ENCODE measurements at regions not wholly inside any gene's neighbourhood (a gene's known extent, or its start where the extent isn't known, plus 50 kb on each side); places are given as distances from the start of the nearest gene placed in this dataset.
A peak's percentile ranks its signal among the peaks of the same experiment; 100 is the strongest.

- Histone ChIP-seq H3K9me3 (ENCODE audit: control insufficient read depth, insufficient read depth, low read depth, low read length) (no peaks in the 10 kb centered on the region), H3K27me3 (ENCODE audit: control insufficient read depth, insufficient read depth, low read length) (no peaks in the 10 kb centered on the region), H3K36me3 (ENCODE audit: control insufficient read depth, insufficient read depth, low read length) (no peaks in the 10 kb centered on the region), H4K20me1 (ENCODE audit: control insufficient read depth, extremely low read depth, insufficient read depth, low read length) (no peaks in the 10 kb centered on the region), H3K27ac (ENCODE audit: insufficient read depth, low read length) (no peak overlapping the region), H3K4me3 (replicated peaks in 1 of 4; ENCODE audit: control extremely low read depth in 1 of 4, insufficient read depth in 1 of 4, low read depth in 3 of 4, low read length in 4 of 4) (no peak overlapping the region), H2AFZ (ENCODE audit: low read length) (no peak overlapping the region), H3K4me1 (ENCODE audit: control insufficient read depth, extremely low read depth, insufficient read depth, low read length) (peaks cover 2% of the 10 kb centered on the region), H3K9ac (ENCODE audit: insufficient read depth, low read length) (no peak overlapping the region), H3K79me2 (ENCODE audit: control insufficient read depth, insufficient read depth, low read length) (no peaks in the 10 kb centered on the region), H3K4me2 (ENCODE audit: extremely low read depth, insufficient read depth, low read length) (no peak overlapping the region)
- no peak for DNase-seq (ENCODE audit: low read depth in 2 of 2)
- TF ChIP-seq EZH2 (IDR thresholded peaks at IDR 0.05; ENCODE audit: low read length, missing control alignments), result no peak
- no peak for TF ChIP-seq CTCF (conservative IDR thresholded peaks at IDR 0.05 in 1 of 2, IDR thresholded peaks at IDR 0.05 in 1 of 2; ENCODE audit: low read depth in 1 of 2, low read length in 2 of 2)
Observed at GRCh38 chr5:143716881-143717280, 95.1 kb upstream of the HMHB1 start.

- Histone ChIP-seq H3K27me3 (ENCODE audit: control insufficient read depth, insufficient read depth, low read length) (no peaks in the 10 kb centered on the region), H3K4me2 (ENCODE audit: extremely low read depth, insufficient read depth, low read length) (no peak overlapping the region), H3K4me1 (ENCODE audit: control insufficient read depth, extremely low read depth, insufficient read depth, low read length) (peaks cover 2% of the 10 kb centered on the region), H4K20me1 (ENCODE audit: control insufficient read depth, extremely low read depth, insufficient read depth, low read length) (no peaks in the 10 kb centered on the region), H2AFZ (ENCODE audit: low read length) (no peak overlapping the region), H3K79me2 (ENCODE audit: control insufficient read depth, insufficient read depth, low read length) (no peaks in the 10 kb centered on the region), H3K36me3 (ENCODE audit: control insufficient read depth, insufficient read depth, low read length) (no peaks in the 10 kb centered on the region), H3K27ac (ENCODE audit: insufficient read depth, low read length) (no peak overlapping the region), H3K9ac (ENCODE audit: insufficient read depth, low read length) (no peak overlapping the region), H3K4me3 (replicated peaks in 1 of 4; ENCODE audit: control extremely low read depth in 1 of 4, insufficient read depth in 1 of 4, low read depth in 3 of 4, low read length in 4 of 4) (no peak overlapping the region), H3K9me3 (ENCODE audit: control insufficient read depth, insufficient read depth, low read depth, low read length) (no peaks in the 10 kb centered on the region)
- TF ChIP-seq EZH2 (IDR thresholded peaks at IDR 0.05; ENCODE audit: low read length, missing control alignments) (no peak), CTCF (conservative IDR thresholded peaks at IDR 0.05 in 1 of 2, IDR thresholded peaks at IDR 0.05 in 1 of 2; ENCODE audit: low read depth in 1 of 2, low read length in 2 of 2) (no peak)
- no peak for DNase-seq (ENCODE audit: low read depth in 2 of 2)
Observed at GRCh38 chr5:143715616-143716015, 96.3 kb upstream of the HMHB1 start.

- Histone ChIP-seq H3K9me3 (ENCODE audit: control insufficient read depth, insufficient read depth, low read depth, low read length) (no peaks in the 10 kb centered on the region), H2AFZ (ENCODE audit: low read length) (no peak overlapping the region), H4K20me1 (ENCODE audit: control insufficient read depth, extremely low read depth, insufficient read depth, low read length) (no peaks in the 10 kb centered on the region), H3K36me3 (ENCODE audit: control insufficient read depth, insufficient read depth, low read length) (no peaks in the 10 kb centered on the region), H3K4me2 (ENCODE audit: extremely low read depth, insufficient read depth, low read length) (no peak overlapping the region), H3K27me3 (ENCODE audit: control insufficient read depth, insufficient read depth, low read length) (no peaks in the 10 kb centered on the region), H3K9ac (ENCODE audit: insufficient read depth, low read length) (no peak overlapping the region), H3K27ac (ENCODE audit: insufficient read depth, low read length) (no peak overlapping the region), H3K4me1 (ENCODE audit: control insufficient read depth, extremely low read depth, insufficient read depth, low read length) (peaks cover 2% of the 10 kb centered on the region), H3K79me2 (ENCODE audit: control insufficient read depth, insufficient read depth, low read length) (no peaks in the 10 kb centered on the region), H3K4me3 (replicated peaks in 1 of 4; ENCODE audit: control extremely low read depth in 1 of 4, insufficient read depth in 1 of 4, low read depth in 3 of 4, low read length in 4 of 4) (no peak overlapping the region)
- DNase-seq (ENCODE audit: low read depth in 2 of 2), result peak in 1 of 2 donors; percentile 70
- TF ChIP-seq EZH2 (IDR thresholded peaks at IDR 0.05; ENCODE audit: low read length, missing control alignments), result no peak
Observed at GRCh38 chr5:143714629-143715028, 97.3 kb upstream of the HMHB1 start.

Data from fibroblast of lung (primary cell).